Calu3 (cell line): ENCODE measurements at regions not wholly inside any gene's neighbourhood (a gene's known extent, or its start where the extent isn't known, plus 50 kb on each side); places are given as distances from the start of the nearest gene placed in this dataset.

Experiments
- BruUV-seq: library from RNA; stranded (reverse); fragments of 400-500 nt; replicated peaks from 2 replicates; lab custom pipeline; 2021; lab: Mats Ljungman, UMichigan
- CTCF ChIA-PET: fragments of 300-600 bp; sonication (Branson Sonifier 250); formaldehyde crosslinking; loops from one replicate; lab custom pipeline; 2022; ENCODE audit warnings: antibody characterized with exemption; lab: Charles Lee
- DNase-seq: peaks from one replicate; pipeline ENCODE4 v3.0.0; 2022
- H3K27ac Mint-ChIP-seq: one replicate; pipeline ENCODE4 v1.8.0; 2022; ENCODE audit warnings: mixed read lengths; ENCODE audit not compliant: unreplicated experiment
- H3K27me3 Mint-ChIP-seq: one replicate; pipeline ENCODE4 v1.8.0; 2022; ENCODE audit warnings: mixed read lengths; ENCODE audit not compliant: unreplicated experiment
- H3K36me3 Mint-ChIP-seq: one replicate; pipeline ENCODE4 v1.8.0; 2022; ENCODE audit warnings: mild to moderate bottlenecking, moderate library complexity, mixed read lengths; ENCODE audit not compliant: insufficient read depth, unreplicated experiment
- H3K4me1 Mint-ChIP-seq: one replicate; pipeline ENCODE4 v1.8.0; 2022; ENCODE audit warnings: mild to moderate bottlenecking, low read depth, mixed read lengths; ENCODE audit not compliant: unreplicated experiment
- H3K4me3 Mint-ChIP-seq: one replicate; pipeline ENCODE4 v1.8.0; 2022; ENCODE audit warnings: mild to moderate bottlenecking, low read depth, moderate library complexity, mixed read lengths; ENCODE audit not compliant: unreplicated experiment
- H3K9me3 Mint-ChIP-seq: one replicate; pipeline ENCODE4 v1.8.0; 2022; ENCODE audit warnings: low read depth, mixed read lengths; ENCODE audit not compliant: unreplicated experiment
- CTCF ChIP-seq: fragments of 200-600 bp; IDR thresholded peaks from one replicate; pipeline ENCODE4 v1.8.0; 2022; ENCODE audit warnings: antibody characterized with exemption; ENCODE audit not compliant: unreplicated experiment
- intact Hi-C: fragments of 100-400 bp; cut with micrococcal nuclease; formaldehyde crosslinking; loops from one replicate; pipeline ENCODE4 v1.10.0; 2022; ENCODE audit not compliant: unreplicated experiment

DNA sequence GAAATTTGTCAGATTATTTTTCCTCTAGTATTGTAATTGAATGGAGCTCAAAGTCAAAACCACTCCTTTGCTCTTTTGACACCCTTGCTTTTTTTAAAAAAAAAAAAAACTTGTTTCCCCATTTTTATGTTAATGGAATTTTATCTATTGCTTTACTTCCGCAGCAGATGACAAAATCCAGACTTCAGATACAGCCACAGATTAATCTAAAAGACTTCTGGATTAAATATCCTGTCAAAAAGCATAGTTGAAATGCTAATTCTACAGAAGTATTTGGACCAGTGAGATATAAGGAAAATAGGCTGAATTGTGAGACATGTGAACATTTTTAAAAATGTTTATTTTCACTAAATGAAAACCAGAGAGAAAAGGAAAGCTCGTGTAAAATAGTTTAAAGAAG lies 341.4 kb downstream of the BMP2 start:
- H3K36me3 Mint-ChIP-seq = no peaks in the 10 kb centered on the region

GRCh38 chr20:7113577-7114466 lies 346.3 kb downstream of the BMP2 start:
- Mint-ChIP-seq H3K36me3 (no peaks in the 10 kb centered on the region), H3K27me3 (no peaks in the 10 kb centered on the region), H3K4me3 (no peak overlapping the region), H3K9me3 (no peaks in the 10 kb centered on the region), H3K4me1 (peaks cover 8% of the 10 kb centered on the region), H3K27ac (no peak overlapping the region)
- CTCF ChIA-PET = interaction anchor here (1.6 kb wide), 1 partner anchor 172 kb away, joined by 4 read pairs; no protein-coding TSS in a partner anchor
- peak; percentile 57 for DNase-seq
- intact Hi-C loops = loop anchor here (5.0 to 10.0 kb wide), 4 partner anchors 158 to 811 kb away; no protein-coding TSS in a partner anchor
- BruUV-seq = no TSS peak
- TF ChIP-seq CTCF = peak; percentile 35

More for the DNA sequence above, 341.4 kb downstream of the BMP2 start:
- Mint-ChIP-seq H3K27ac (no peak overlapping the region), H3K27me3 (no peaks in the 10 kb centered on the region), H3K9me3 (no peaks in the 10 kb centered on the region), H3K4me1 (peaks cover 4% of the 10 kb centered on the region), H3K4me3 (no peak overlapping the region)
- intact Hi-C loops = no loop called here
- no peak for TF ChIP-seq CTCF
- CTCF ChIA-PET = no interaction called here
- DNase-seq = no peak
- BruUV-seq = no TSS peak

DNA sequence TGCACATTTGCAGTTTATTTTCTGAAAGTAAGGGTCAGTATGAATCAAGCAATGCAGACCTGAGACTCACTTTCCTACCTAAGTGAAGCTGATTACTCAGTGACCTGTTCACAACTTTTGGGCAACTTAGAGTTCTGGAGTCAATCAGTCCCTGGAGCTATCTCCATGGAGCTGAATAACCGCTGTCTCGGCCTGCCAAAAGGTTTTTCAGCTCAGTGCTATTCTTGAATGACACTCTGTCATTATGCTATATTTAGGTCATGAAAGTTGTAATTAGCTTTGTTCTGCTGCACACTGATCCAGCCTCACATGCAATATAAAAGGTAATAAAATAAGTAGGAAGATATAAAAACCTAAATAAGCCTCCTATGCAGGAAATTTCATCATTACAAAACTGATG lies 356.0 kb downstream of the BMP2 start:
- DNase-seq = no peak
- H3K4me3 Mint-ChIP-seq = no peak overlapping the region
- no peaks in the 10 kb centered on the region for H3K27me3 Mint-ChIP-seq
- no TSS peak for BruUV-seq
- H3K27ac Mint-ChIP-seq = no peak overlapping the region
- intact Hi-C loops = no loop called here
- no peaks in the 10 kb centered on the region for H3K9me3 Mint-ChIP-seq
- H3K4me1 Mint-ChIP-seq = no peaks in the 10 kb centered on the region
- TF ChIP-seq CTCF = no peak
- H3K36me3 Mint-ChIP-seq = no peaks in the 10 kb centered on the region
- CTCF ChIA-PET = interaction anchor here (1.0 kb wide), 1 partner anchor 162 kb away, joined by 3 read pairs; no protein-coding TSS in a partner anchor

GRCh38 chr20:7124120-7124519 lies 356.6 kb downstream of the BMP2 start:
- H3K36me3 Mint-ChIP-seq = no peaks in the 10 kb centered on the region
- intact Hi-C loops = no loop called here
- H3K4me3 Mint-ChIP-seq = no peak overlapping the region
- CTCF ChIA-PET = interaction anchor here (1.0 kb wide), 1 partner anchor 162 kb away, joined by 3 read pairs; no protein-coding TSS in a partner anchor
- no peaks in the 10 kb centered on the region for H3K27me3 Mint-ChIP-seq
- BruUV-seq = no TSS peak
- no peaks in the 10 kb centered on the region for H3K4me1 Mint-ChIP-seq
- no peak for TF ChIP-seq CTCF
- DNase-seq = no peak
- no peaks in the 10 kb centered on the region for H3K9me3 Mint-ChIP-seq
- H3K27ac Mint-ChIP-seq = no peak overlapping the region
